Transverse colon (tissue), 4 donors: ENCODE measurements at regions not wholly inside any gene's neighbourhood (a gene's known extent, or its start where the extent isn't known, plus 50 kb on each side); places are given as distances from the start of the nearest gene placed in this dataset.

Experiments
- DNase-seq: peaks from one replicate; pipeline ENCODE4 v3.0.0-alpha.2; 2019
- H3K27ac ChIP-seq, 4 donors: fragments of 200-600 bp; sonication (generic); 2 replicates each; pipeline ENCODE4 v1.5.1; 2016 to 2018; ENCODE audit warnings: inconsistent platforms in 4 of 4
- H3K27me3 ChIP-seq: fragments of 200-600 bp; sonication (generic); 2 replicates; pipeline ENCODE4 v1.5.1; 2017; ENCODE audit warnings: inconsistent platforms
- H3K36me3 ChIP-seq, 4 donors: fragments of 200-600 bp; sonication (generic); 2 replicates each; pipeline ENCODE4 v1.5.1; 2017 to 2019; ENCODE audit warnings: inconsistent platforms in 4 of 4
- H3K4me1 ChIP-seq, 4 donors: fragments of 200-600 bp; sonication (generic); 2 replicates each; pipeline ENCODE4 v1.5.1; 2017 to 2020; ENCODE audit warnings: inconsistent platforms in 4 of 4
- H3K4me3 ChIP-seq, 4 donors: fragments of 200-600 bp; sonication (generic); 1 replicate in 1 of 4; 2 replicates in 3 of 4; pipeline versions ENCODE4 v1.5.1 to v1.6.1; 2017 to 2019; ENCODE audit warnings: inconsistent platforms in 4 of 4
- H3K9me3 ChIP-seq, 2 donors: fragments of 200-600 bp; sonication (generic); 2 replicates each; pipeline ENCODE4 v1.5.1; 2017 to 2019; ENCODE audit warnings: inconsistent platforms in 2 of 2
- EP300 ChIP-seq: sonication (generic); formaldehyde crosslinking; IDR thresholded peaks from one replicate; pipeline ENCODE4 v1.6.1; 2017; ENCODE audit warnings: antibody characterized with exemption, low read depth
- POLR2A ChIP-seq: fragments of 450-650 bp; IDR thresholded peaks from one replicate; pipeline ENCODE4 v1.6.1; 2016; ENCODE audit warnings: antibody characterized with exemption, mild to moderate bottlenecking, moderate library complexity
- POLR2AphosphoS5 ChIP-seq, 3 donors: sonication (generic); formaldehyde crosslinking; IDR thresholded peaks; one replicate each; pipeline ENCODE4 v1.6.1; 2016; ENCODE audit warnings: antibody characterized with exemption in 3 of 3
- WGBS, 2 donors: methylation state at CpG; one replicate each; pipeline ENCODE4 v1.1.5; 2018; ENCODE audit warnings: low coverage in 1 of 2; 5-methylcytosine and 5-hydroxymethylcytosine counted together
- in situ Hi-C, 4 donors: fragments of 200-750 bp; cut with MboI; loops; one replicate each; pipeline versions ENCODE4 v1.15.0 to v1.15.1; 2017; ENCODE audit warnings: low sequenced_read_pairs in 3 of 4, low pct_ligation_motif_present in 1 of 4, low pct_unique_long_range_greater_than_20kb in 1 of 4
- intact Hi-C: fragments of 100-400 bp; cut with DNase I; formaldehyde crosslinking; loops from one replicate; pipeline ENCODE4 v1.15.1; 2023; ENCODE audit warnings: low total_unique reads
- TF ChIP-seq, protein P1 (sequence below), 5 experiments: fragments of 200-600 bp in 3 of 5; fragments of 450-650 bp in 2 of 5; sonication (generic) in 3 of 5; IDR thresholded peaks; 1 replicate in 2 of 5; 2 replicates in 3 of 5; pipeline ENCODE4 v1.5.1; 2016 to 2017; ENCODE audit warnings: antibody characterized with exemption in 5 of 5, inconsistent platforms in 3 of 5, mild to moderate bottlenecking in 2 of 5, moderate library complexity in 1 of 5

GRCh38 chr1:232177438-232177837 is 452.5 kb downstream of the SIPA1L2 start:
- Histone ChIP-seq H3K36me3 (no peaks in the 10 kb centered on the region), H3K9me3 (no peaks in the 10 kb centered on the region), H3K27ac (no peak overlapping the region), H3K4me1 (no peaks in the 10 kb centered on the region), H3K27me3 (no peaks in the 10 kb centered on the region), H3K4me3 (no peak overlapping the region)
- WGBS, 2 donors, result 87 to 89% methylated on average over 1 to 2 of the region's 2 CpGs
- TF ChIP-seq EP300, result no peak
- no peak for TF ChIP-seq POLR2AphosphoS5 (IDR thresholded peaks at IDR 0.05)
- TF ChIP-seq, protein P1, sequence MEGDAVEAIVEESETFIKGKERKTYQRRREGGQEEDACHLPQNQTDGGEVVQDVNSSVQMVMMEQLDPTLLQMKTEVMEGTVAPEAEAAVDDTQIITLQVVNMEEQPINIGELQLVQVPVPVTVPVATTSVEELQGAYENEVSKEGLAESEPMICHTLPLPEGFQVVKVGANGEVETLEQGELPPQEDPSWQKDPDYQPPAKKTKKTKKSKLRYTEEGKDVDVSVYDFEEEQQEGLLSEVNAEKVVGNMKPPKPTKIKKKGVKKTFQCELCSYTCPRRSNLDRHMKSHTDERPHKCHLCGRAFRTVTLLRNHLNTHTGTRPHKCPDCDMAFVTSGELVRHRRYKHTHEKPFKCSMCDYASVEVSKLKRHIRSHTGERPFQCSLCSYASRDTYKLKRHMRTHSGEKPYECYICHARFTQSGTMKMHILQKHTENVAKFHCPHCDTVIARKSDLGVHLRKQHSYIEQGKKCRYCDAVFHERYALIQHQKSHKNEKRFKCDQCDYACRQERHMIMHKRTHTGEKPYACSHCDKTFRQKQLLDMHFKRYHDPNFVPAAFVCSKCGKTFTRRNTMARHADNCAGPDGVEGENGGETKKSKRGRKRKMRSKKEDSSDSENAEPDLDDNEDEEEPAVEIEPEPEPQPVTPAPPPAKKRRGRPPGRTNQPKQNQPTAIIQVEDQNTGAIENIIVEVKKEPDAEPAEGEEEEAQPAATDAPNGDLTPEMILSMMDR (IDR thresholded peaks at IDR 0.05), result no peak
- TF ChIP-seq POLR2A, result no peak
- intact Hi-C loops, result no loop called here
- DNase-seq, result no peak
- in situ Hi-C loops, result no loop called here

DNA sequence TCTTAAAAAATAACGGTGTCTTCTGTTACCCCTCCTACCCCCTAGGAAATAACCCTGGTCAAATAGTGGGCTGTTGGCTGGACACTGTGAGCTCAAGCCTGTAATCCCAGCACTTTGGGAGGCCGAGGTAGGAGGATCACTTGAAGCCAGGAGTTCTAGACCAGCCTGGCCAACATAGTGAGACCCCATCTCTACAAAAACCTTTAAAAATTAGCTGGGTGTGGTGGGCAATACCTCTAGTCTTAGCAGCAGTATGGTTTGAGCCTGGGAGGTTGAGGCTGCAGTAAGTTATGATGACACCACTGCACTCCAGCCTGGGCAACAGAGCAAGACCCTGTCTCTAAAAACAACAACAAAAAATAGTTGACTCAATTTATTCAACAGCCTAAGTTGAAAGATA is 453.7 kb downstream of the SIPA1L2 start:
- H3K9me3 ChIP-seq, result no peaks in the 10 kb centered on the region
- H3K4me3 ChIP-seq, result no peak overlapping the region
- in situ Hi-C loops (no loop called here), intact Hi-C loops (no loop called here)
- no peak overlapping the region for H3K27ac ChIP-seq
- H3K36me3 ChIP-seq, result no peaks in the 10 kb centered on the region
- no peaks in the 10 kb centered on the region for H3K27me3 ChIP-seq
- no peak for TF ChIP-seq POLR2AphosphoS5 (IDR thresholded peaks at IDR 0.05)
- no peak for TF ChIP-seq POLR2A
- TF ChIP-seq, protein P1 (IDR thresholded peaks at IDR 0.05), result no peak
- no peak for TF ChIP-seq EP300
- 95% methylated on average over 2 of the region's 2 CpGs; no CpG with 5 or more reads in 1 of the 2 donors for WGBS, 2 donors
- no peaks in the 10 kb centered on the region for H3K4me1 ChIP-seq
- no peak for DNase-seq

- 53 to 65% methylated on average over 5 of the region's 5 CpGs for WGBS, 2 donors
- H3K4me1 ChIP-seq, result no peaks in the 10 kb centered on the region
- no peaks in the 10 kb centered on the region for H3K9me3 ChIP-seq
- intact Hi-C loops (no loop called here), in situ Hi-C loops (no loop called here)
- H3K27me3 ChIP-seq, result no peaks in the 10 kb centered on the region
- H3K27ac ChIP-seq, result no peak overlapping the region
- TF ChIP-seq POLR2AphosphoS5 (IDR thresholded peaks at IDR 0.05), result no peak
- no peak for TF ChIP-seq EP300
- TF ChIP-seq, protein P1 (IDR thresholded peaks at IDR 0.05), result no peak
- no peak for TF ChIP-seq POLR2A
- DNase-seq, result no peak
- no peak overlapping the region for H3K4me3 ChIP-seq
- H3K36me3 ChIP-seq, result no peaks in the 10 kb centered on the region
Observed at GRCh38 chr1:232174306-232174705, 455.6 kb downstream of the SIPA1L2 start.

- Histone ChIP-seq H3K4me3 (no peak overlapping the region), H3K27ac (no peak overlapping the region), H3K9me3 (no peaks in the 10 kb centered on the region), H3K27me3 (no peaks in the 10 kb centered on the region), H3K36me3 (no peaks in the 10 kb centered on the region), H3K4me1 (no peaks in the 10 kb centered on the region)
- no peak for TF ChIP-seq POLR2A
- no peak for TF ChIP-seq POLR2AphosphoS5 (IDR thresholded peaks at IDR 0.05)
- TF ChIP-seq, protein P1 (IDR thresholded peaks at IDR 0.05), result no peak
- no peak for TF ChIP-seq EP300
- in situ Hi-C loops, result no loop called here
- 47 to 49% methylated on average over 4 of the region's 4 CpGs for WGBS, 2 donors
- intact Hi-C loops, result no loop called here
- no peak for DNase-seq
Observed at GRCh38 chr1:232172563-232172962, 457.4 kb downstream of the SIPA1L2 start.
